ENCODE measurements at regions not wholly inside any gene's neighbourhood (a gene's known extent, or its start where the extent isn't known, plus 50 kb on each side); places are given as distances from the start of the nearest gene placed in this dataset.

- no peak for TF ChIP-seq TP53 (CRISPR knock-in tag; IDR thresholded peaks at IDR 0.05)
- H3K4me1 ChIP-seq: no peaks in the 10 kb centered on the region
- H3K27ac ChIP-seq: no peak overlapping the region
- H3K9me3 ChIP-seq: no peaks in the 10 kb centered on the region
- ATAC-seq (no peak), FAIRE-seq (no peak), DNase-seq (ENCODE audit: low read depth in 1 of 2, low spot score in 1 of 2) (no peak)
- WGBS (ENCODE audit: missing lambda C conversion rate): 8% methylated on average over 1 of the region's 1 CpG
- ChIA-PET POLR2A (no interaction called here), CTCF (interaction anchor here (1.4 kb wide), 1 partner anchor 9 kb away, joined by 5 read pairs; no protein-coding TSS in a partner anchor)
- no peak overlapping the region for H3K4me2 ChIP-seq
- no peak overlapping the region for H3K4me3 ChIP-seq
Measured at GRCh38 chr9:119453980-119454379, 84.7 kb upstream of the BRINP1 start.

DNA sequence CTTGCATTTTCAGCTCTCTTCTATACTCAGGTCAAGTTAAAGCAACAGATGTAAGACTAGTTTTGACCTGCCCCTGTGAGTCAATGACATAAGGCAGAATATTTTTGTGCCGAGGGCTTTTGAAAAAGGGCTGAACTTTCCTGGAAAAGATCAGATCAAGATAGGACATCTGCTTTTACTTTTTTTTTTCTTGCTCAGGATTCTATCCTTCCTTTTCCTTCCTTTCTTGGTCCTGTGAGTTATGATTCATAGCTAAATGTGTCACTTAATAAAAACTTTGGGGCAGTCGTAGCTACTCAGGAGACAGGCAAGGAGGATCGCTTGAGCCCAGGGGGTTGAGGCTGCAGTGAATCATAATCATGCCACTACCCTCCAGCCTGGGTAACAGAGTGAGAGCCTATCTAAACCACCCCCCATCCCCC is 84.3 kb upstream of the BRINP1 start:
- no peak overlapping the region for H3K27ac ChIP-seq
- H3K9me3 ChIP-seq: no peaks in the 10 kb centered on the region
- 15% methylated on average over 3 of the region's 3 CpGs for WGBS (ENCODE audit: missing lambda C conversion rate)
- H3K4me3 ChIP-seq: no peak overlapping the region
- TF ChIP-seq, protein P1, sequence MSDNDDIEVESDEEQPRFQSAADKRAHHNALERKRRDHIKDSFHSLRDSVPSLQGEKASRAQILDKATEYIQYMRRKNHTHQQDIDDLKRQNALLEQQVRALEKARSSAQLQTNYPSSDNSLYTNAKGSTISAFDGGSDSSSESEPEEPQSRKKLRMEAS (IDR thresholded peaks at IDR 0.05): no peak
- TF ChIP-seq ZNF302 (CRISPR knock-in tag; IDR thresholded peaks at IDR 0.05): no peak
- TF ChIP-seq FOSB (CRISPR knock-in tag; IDR thresholded peaks at IDR 0.05): no peak
- no peak for TF ChIP-seq EHMT2 (IDR thresholded peaks at IDR 0.05; ENCODE audit: low read depth)
- no peak for TF ChIP-seq HOXB5 (CRISPR knock-in tag; IDR thresholded peaks at IDR 0.05)
- TF ChIP-seq CBX2 (IDR thresholded peaks at IDR 0.05; ENCODE audit: borderline replicate concordance, low read depth): no peak
- TF ChIP-seq TP53 (CRISPR knock-in tag; IDR thresholded peaks at IDR 0.05): no peak
- TF ChIP-seq NR3C1 (IDR thresholded peaks at IDR 0.05): no peak
- TF ChIP-seq, protein P2, sequence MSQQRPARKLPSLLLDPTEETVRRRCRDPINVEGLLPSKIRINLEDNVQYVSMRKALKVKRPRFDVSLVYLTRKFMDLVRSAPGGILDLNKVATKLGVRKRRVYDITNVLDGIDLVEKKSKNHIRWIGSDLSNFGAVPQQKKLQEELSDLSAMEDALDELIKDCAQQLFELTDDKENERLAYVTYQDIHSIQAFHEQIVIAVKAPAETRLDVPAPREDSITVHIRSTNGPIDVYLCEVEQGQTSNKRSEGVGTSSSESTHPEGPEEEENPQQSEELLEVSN (IDR thresholded peaks at IDR 0.05; ENCODE audit: borderline replicate concordance, low read depth): no peak
- TF ChIP-seq NPAS2 (CRISPR knock-in tag; IDR thresholded peaks at IDR 0.05; ENCODE audit: borderline replicate concordance): no peak
- CTCF ChIA-PET: interaction anchor here (0.6 to 1.4 kb wide), 2 partner anchors 10 to 84 kb away, joined by 4 to 5 read pairs; no protein-coding TSS in a partner anchor
- POLR2A ChIA-PET: no interaction called here
- H3K4me2 ChIP-seq: no peak overlapping the region
- ATAC-seq: 0 out of 6 replicates have a peak, but pooled peaks of 1 of the 2 experiments have one; percentile 43
- no peak for FAIRE-seq
- no peaks in the 10 kb centered on the region for H3K4me1 ChIP-seq
- DNase-seq (ENCODE audit: low read depth in 1 of 2, low spot score in 1 of 2): no peak

GRCh38 chr9:119451426-119451825 is 82.2 kb upstream of the BRINP1 start:
- TF ChIP-seq POLR2AphosphoS2 (conservative IDR thresholded peaks at IDR 0.05; ENCODE audit: low read length): no peak
- TF ChIP-seq, protein P3, sequence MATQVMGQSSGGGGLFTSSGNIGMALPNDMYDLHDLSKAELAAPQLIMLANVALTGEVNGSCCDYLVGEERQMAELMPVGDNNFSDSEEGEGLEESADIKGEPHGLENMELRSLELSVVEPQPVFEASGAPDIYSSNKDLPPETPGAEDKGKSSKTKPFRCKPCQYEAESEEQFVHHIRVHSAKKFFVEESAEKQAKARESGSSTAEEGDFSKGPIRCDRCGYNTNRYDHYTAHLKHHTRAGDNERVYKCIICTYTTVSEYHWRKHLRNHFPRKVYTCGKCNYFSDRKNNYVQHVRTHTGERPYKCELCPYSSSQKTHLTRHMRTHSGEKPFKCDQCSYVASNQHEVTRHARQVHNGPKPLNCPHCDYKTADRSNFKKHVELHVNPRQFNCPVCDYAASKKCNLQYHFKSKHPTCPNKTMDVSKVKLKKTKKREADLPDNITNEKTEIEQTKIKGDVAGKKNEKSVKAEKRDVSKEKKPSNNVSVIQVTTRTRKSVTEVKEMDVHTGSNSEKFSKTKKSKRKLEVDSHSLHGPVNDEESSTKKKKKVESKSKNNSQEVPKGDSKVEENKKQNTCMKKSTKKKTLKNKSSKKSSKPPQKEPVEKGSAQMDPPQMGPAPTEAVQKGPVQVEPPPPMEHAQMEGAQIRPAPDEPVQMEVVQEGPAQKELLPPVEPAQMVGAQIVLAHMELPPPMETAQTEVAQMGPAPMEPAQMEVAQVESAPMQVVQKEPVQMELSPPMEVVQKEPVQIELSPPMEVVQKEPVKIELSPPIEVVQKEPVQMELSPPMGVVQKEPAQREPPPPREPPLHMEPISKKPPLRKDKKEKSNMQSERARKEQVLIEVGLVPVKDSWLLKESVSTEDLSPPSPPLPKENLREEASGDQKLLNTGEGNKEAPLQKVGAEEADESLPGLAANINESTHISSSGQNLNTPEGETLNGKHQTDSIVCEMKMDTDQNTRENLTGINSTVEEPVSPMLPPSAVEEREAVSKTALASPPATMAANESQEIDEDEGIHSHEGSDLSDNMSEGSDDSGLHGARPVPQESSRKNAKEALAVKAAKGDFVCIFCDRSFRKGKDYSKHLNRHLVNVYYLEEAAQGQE (IDR thresholded peaks at IDR 0.05): no peak
- no peak for TF ChIP-seq PBX3 (IDR thresholded peaks at IDR 0.05)
- TF ChIP-seq ZFP36 (IDR thresholded peaks at IDR 0.05; ENCODE audit: borderline replicate concordance, partially characterized antibody): no peak
- TF ChIP-seq, protein P1 (IDR thresholded peaks at IDR 0.05): no peak
- TF ChIP-seq TFCP2L1 (CRISPR knock-in tag; IDR thresholded peaks at IDR 0.05): no peak
- TF ChIP-seq MAZ (IDR thresholded peaks at IDR 0.05; ENCODE audit: borderline replicate concordance, low read depth, low read length): no peak
- TF ChIP-seq NPAS2 (CRISPR knock-in tag; IDR thresholded peaks at IDR 0.05; ENCODE audit: borderline replicate concordance): no peak
- no peak for TF ChIP-seq CHD4 (IDR thresholded peaks at IDR 0.05; ENCODE audit: borderline replicate concordance)
- no peak for TF ChIP-seq MYC (IDR thresholded peaks at IDR 0.05; ENCODE audit: borderline replicate concordance, low read length)
- TF ChIP-seq, protein P2 (IDR thresholded peaks at IDR 0.05; ENCODE audit: borderline replicate concordance, low read depth): no peak
- TF ChIP-seq MAFK (IDR thresholded peaks at IDR 0.05; ENCODE audit: partially characterized antibody): no peak
- TF ChIP-seq KDM5A (IDR thresholded peaks at IDR 0.05): no peak
- no peak for TF ChIP-seq HOXB5 (CRISPR knock-in tag; IDR thresholded peaks at IDR 0.05)
- TF ChIP-seq, protein P4, sequence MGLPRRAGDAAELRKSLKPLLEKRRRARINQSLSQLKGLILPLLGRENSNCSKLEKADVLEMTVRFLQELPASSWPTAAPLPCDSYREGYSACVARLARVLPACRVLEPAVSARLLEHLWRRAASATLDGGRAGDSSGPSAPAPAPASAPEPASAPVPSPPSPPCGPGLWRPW (IDR thresholded peaks at IDR 0.05): no peak
- no peak for TF ChIP-seq CBX8 (IDR thresholded peaks at IDR 0.05)
- TF ChIP-seq, protein P5, sequence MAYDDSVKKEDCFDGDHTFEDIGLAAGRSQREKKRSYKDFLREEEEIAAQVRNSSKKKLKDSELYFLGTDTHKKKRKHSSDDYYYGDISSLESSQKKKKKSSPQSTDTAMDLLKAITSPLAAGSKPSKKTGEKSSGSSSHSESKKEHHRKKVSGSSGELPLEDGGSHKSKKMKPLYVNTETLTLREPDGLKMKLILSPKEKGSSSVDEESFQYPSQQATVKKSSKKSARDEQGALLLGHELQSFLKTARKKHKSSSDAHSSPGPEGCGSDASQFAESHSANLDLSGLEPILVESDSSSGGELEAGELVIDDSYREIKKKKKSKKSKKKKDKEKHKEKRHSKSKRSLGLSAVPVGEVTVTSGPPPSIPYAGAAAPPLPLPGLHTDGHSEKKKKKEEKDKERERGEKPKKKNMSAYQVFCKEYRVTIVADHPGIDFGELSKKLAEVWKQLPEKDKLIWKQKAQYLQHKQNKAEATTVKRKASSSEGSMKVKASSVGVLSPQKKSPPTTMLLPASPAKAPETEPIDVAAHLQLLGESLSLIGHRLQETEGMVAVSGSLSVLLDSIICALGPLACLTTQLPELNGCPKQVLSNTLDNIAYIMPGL (CRISPR knock-in tag; IDR thresholded peaks at IDR 0.05; ENCODE audit: borderline replicate concordance): no peak
- TF ChIP-seq RARB (CRISPR knock-in tag; IDR thresholded peaks at IDR 0.05): no peak
- no peak for DNase-seq (ENCODE audit: low read depth in 1 of 2, low spot score in 1 of 2)
- no peak for FAIRE-seq
- ChIA-PET CTCF (no interaction called here), POLR2A (no interaction called here)
- Histone ChIP-seq H3K9me3 (no peaks in the 10 kb centered on the region), H3K27ac (no peak overlapping the region), H3K4me3 (no peak overlapping the region), H3K4me1 (no peaks in the 10 kb centered on the region), H3K4me2 (no peak overlapping the region)
- no peak for ATAC-seq

Data from A549 (cell line).